ENCODE measurements at regions not wholly inside any gene's neighbourhood (a gene's known extent, or its start where the extent isn't known, plus 50 kb on each side); places are given as distances from the start of the nearest gene placed in this dataset.

- TF ChIP-seq CTCF (IDR thresholded peaks at IDR 0.05; ENCODE audit: insufficient read depth, low read depth, low read length), result no peak
- no peak overlapping the region for H3K4me3 ChIP-seq (ENCODE audit: low read depth, low read length)
Observed at GRCh38 chr18:37710726-37711125, 145.1 kb upstream of the CELF4 start.

GRCh38 chr18:37709740-37710139 is 144.1 kb upstream of the CELF4 start:
- DNase-seq (ENCODE audit: low read depth), result no peak
- TF ChIP-seq CTCF (IDR thresholded peaks at IDR 0.05; ENCODE audit: insufficient read depth, low read depth, low read length), result no peak
- H3K4me3 ChIP-seq (ENCODE audit: low read depth, low read length), result no peak overlapping the region

More at GRCh38 chr18:37710726-37711125, 145.1 kb upstream of the CELF4 start:
- no peak for DNase-seq (ENCODE audit: low read depth)

- DNase-seq (ENCODE audit: low read depth), result no peak
- H3K4me3 ChIP-seq (ENCODE audit: low read depth, low read length), result no peak overlapping the region
- TF ChIP-seq CTCF (IDR thresholded peaks at IDR 0.05; ENCODE audit: insufficient read depth, low read depth, low read length), result no peak
Observed at GRCh38 chr18:37705016-37705415, 139.4 kb upstream of the CELF4 start.

GRCh38 chr18:37702841-37703240 is 137.2 kb upstream of the CELF4 start:
- no peak overlapping the region for H3K4me3 ChIP-seq (ENCODE audit: low read depth, low read length)
- no peak for TF ChIP-seq CTCF (IDR thresholded peaks at IDR 0.05; ENCODE audit: insufficient read depth, low read depth, low read length)
- DNase-seq (ENCODE audit: low read depth), result no peak

- no peak for TF ChIP-seq CTCF (IDR thresholded peaks at IDR 0.05; ENCODE audit: insufficient read depth, low read depth, low read length)
- no peak overlapping the region for H3K4me3 ChIP-seq (ENCODE audit: low read depth, low read length)
- DNase-seq (ENCODE audit: low read depth), result no peak
Observed at GRCh38 chr18:37701967-37702366, 136.4 kb upstream of the CELF4 start.

GRCh38 chr18:37698508-37699040 is 133.0 kb upstream of the CELF4 start:
- TF ChIP-seq CTCF (IDR thresholded peaks at IDR 0.05; ENCODE audit: insufficient read depth, low read depth, low read length), result no peak
- H3K4me3 ChIP-seq (ENCODE audit: low read depth, low read length), result no peak overlapping the region
- no peak for DNase-seq (ENCODE audit: low read depth)

- no peak for TF ChIP-seq CTCF (IDR thresholded peaks at IDR 0.05; ENCODE audit: insufficient read depth, low read depth, low read length)
- no peak for DNase-seq (ENCODE audit: low read depth)
- no peak overlapping the region for H3K4me3 ChIP-seq (ENCODE audit: low read depth, low read length)
Observed at GRCh38 chr18:37694516-37694915, 128.9 kb upstream of the CELF4 start.

Measured in fibroblast of villous mesenchyme (primary cell).